ENCODE measurements at regions not wholly inside any gene's neighbourhood (a gene's known extent, or its start where the extent isn't known, plus 50 kb on each side); places are given as distances from the start of the nearest gene placed in this dataset.
A peak's percentile ranks its signal among the peaks of the same experiment; 100 is the strongest.

GRCh38 chr5:38655691-38656090, 99.2 kb upstream of the LIFR start:
- H3K36me3 Mint-ChIP-seq: no peaks in the 10 kb centered on the region
- no peaks in the 10 kb centered on the region for H3K9me3 Mint-ChIP-seq
- peaks cover 6% of the 10 kb centered on the region for H3K4me1 Mint-ChIP-seq
- peaks cover 3% of the 10 kb centered on the region for H3K4me1 ChIP-seq
- no peaks in the 10 kb centered on the region for H3F3A ChIP-seq (ENCODE audit: low read depth)
- no peak overlapping the region for H3K9ac ChIP-seq
- H3K4me3 ChIP-seq: no peak overlapping the region
- no peaks in the 10 kb centered on the region for H3K9me3 ChIP-seq (ENCODE audit: low read depth)
- no peaks in the 10 kb centered on the region for H3K36me3 ChIP-seq
- H4K20me1 ChIP-seq (ENCODE audit: low read depth): no peaks in the 10 kb centered on the region
- no peak overlapping the region for H3K27ac Mint-ChIP-seq
- TF ChIP-seq EZH2 (IDR thresholded peaks at IDR 0.05) (no peak), EZH2phosphoT487 (IDR thresholded peaks at IDR 0.05) (no peak), CTCF (IDR thresholded peaks at IDR 0.05) (no peak)
- H3K27ac ChIP-seq: no peak overlapping the region
- no peak overlapping the region for H2AFZ ChIP-seq (replicated peaks)
- H3K4me2 ChIP-seq: no peak overlapping the region
- H3K27me3 ChIP-seq: no peaks in the 10 kb centered on the region
- DNase-seq (ENCODE audit: low spot score): peak; percentile 15
- H3K79me2 ChIP-seq (ENCODE audit: low read depth): no peaks in the 10 kb centered on the region
- H3K27me3 Mint-ChIP-seq (ENCODE audit: insufficient read depth, low read depth): no peaks in the 10 kb centered on the region
- H3K4me3 Mint-ChIP-seq: no peak overlapping the region

DNA sequence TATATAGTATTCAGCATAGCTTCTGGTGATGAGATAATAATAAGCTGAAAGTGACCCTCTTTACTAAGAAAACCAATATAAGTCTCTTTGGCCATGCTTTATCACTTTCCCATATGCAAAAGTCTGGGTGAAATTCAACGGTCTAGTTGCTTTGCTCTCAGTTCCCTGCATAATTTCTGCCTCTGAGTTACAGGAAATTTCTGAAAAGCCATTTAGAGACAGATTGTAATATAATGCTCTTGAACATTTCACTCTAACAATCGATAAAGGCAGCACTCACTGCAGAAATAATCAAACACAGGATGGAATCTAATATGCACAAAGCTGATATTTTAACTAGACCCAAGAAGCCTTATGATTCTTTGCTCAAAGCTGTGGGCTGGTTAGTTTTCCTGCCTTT, 100.1 kb upstream of the LIFR start:
- no peaks in the 10 kb centered on the region for H4K20me1 ChIP-seq (ENCODE audit: low read depth)
- no peaks in the 10 kb centered on the region for H3K79me2 ChIP-seq (ENCODE audit: low read depth)
- no peak for TF ChIP-seq EZH2phosphoT487 (IDR thresholded peaks at IDR 0.05)
- peaks cover 3% of the 10 kb centered on the region for H3K4me1 ChIP-seq
- H3K9me3 ChIP-seq (ENCODE audit: low read depth): no peaks in the 10 kb centered on the region
- DNase-seq (ENCODE audit: low spot score): no peak
- Mint-ChIP-seq H3K9me3 (no peaks in the 10 kb centered on the region), H3K27ac (no peak overlapping the region), H3K27me3 (ENCODE audit: insufficient read depth, low read depth) (no peaks in the 10 kb centered on the region), H3K4me3 (no peak overlapping the region), H3K4me1 (peaks cover 4% of the 10 kb centered on the region), H3K36me3 (no peaks in the 10 kb centered on the region)
- H3K27me3 ChIP-seq: no peaks in the 10 kb centered on the region
- no peak overlapping the region for H2AFZ ChIP-seq (replicated peaks)
- no peaks in the 10 kb centered on the region for H3F3A ChIP-seq (ENCODE audit: low read depth)
- H3K4me2 ChIP-seq: no peak overlapping the region
- H3K36me3 ChIP-seq: no peaks in the 10 kb centered on the region
- H3K4me3 ChIP-seq: no peak overlapping the region
- no peak overlapping the region for H3K9ac ChIP-seq
- H3K27ac ChIP-seq: no peak overlapping the region

DNA sequence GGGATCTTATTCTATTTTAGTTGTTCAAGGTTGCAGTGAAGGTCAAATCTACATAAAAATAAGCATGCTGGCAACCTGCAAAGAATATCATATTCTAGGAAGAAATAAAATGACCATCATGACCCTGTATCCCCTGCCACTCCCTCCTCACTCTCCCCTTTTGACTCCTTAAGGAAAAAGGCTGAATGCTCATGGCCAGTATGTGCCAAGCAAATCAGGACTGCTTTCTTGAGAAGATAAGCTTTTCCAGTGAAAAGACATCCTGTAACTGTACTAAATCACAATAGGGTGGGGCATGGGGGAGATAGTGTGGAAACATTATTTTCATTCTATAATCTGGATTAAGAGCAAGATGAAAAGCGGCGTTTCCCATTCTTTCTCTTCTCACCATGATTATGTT, 100.6 kb upstream of the LIFR start:
- Mint-ChIP-seq H3K27me3 (ENCODE audit: insufficient read depth, low read depth) (no peaks in the 10 kb centered on the region), H3K4me3 (no peak overlapping the region)
- H2AFZ ChIP-seq (replicated peaks): no peak overlapping the region

More for the DNA sequence above, 100.6 kb upstream of the LIFR start:
- H3K27ac ChIP-seq: no peak overlapping the region
- TF ChIP-seq EZH2 (IDR thresholded peaks at IDR 0.05) (no peak), EZH2phosphoT487 (IDR thresholded peaks at IDR 0.05) (no peak), CTCF (IDR thresholded peaks at IDR 0.05) (no peak)
- no peaks in the 10 kb centered on the region for H3K27me3 ChIP-seq
- H4K20me1 ChIP-seq (ENCODE audit: low read depth): no peaks in the 10 kb centered on the region
- Mint-ChIP-seq H3K36me3 (no peaks in the 10 kb centered on the region), H3K9me3 (no peaks in the 10 kb centered on the region), H3K4me1 (peaks cover 4% of the 10 kb centered on the region), H3K27ac (no peak overlapping the region)
- peaks cover 3% of the 10 kb centered on the region for H3K4me1 ChIP-seq
- no peak for DNase-seq (ENCODE audit: low spot score)
- no peak overlapping the region for H3K4me3 ChIP-seq
- H3F3A ChIP-seq (ENCODE audit: low read depth): no peaks in the 10 kb centered on the region
- no peak overlapping the region for H3K4me2 ChIP-seq
- H3K9ac ChIP-seq: no peak overlapping the region
- no peaks in the 10 kb centered on the region for H3K79me2 ChIP-seq (ENCODE audit: low read depth)
- H3K9me3 ChIP-seq (ENCODE audit: low read depth): no peaks in the 10 kb centered on the region
- H3K36me3 ChIP-seq: no peaks in the 10 kb centered on the region

Measured in neural progenitor cell (in vitro differentiated cells).